ENCODE measurements at regions not wholly inside any gene's neighbourhood (a gene's known extent, or its start where the extent isn't known, plus 50 kb on each side); places are given as distances from the start of the nearest gene placed in this dataset.
"Not testable (repeated sequence)": the region's sequence is repeated elsewhere in the genome, so short reads cannot be mapped to it uniquely, and the experiment has no call there.

- no peak for DNase-seq (ENCODE audit: low spot score in 2 of 2)
- no peak overlapping the region for H3K4me3 ChIP-seq
- no peaks in the 10 kb centered on the region for H3K9me3 ChIP-seq
- in situ Hi-C loops (cut with MboI; ENCODE audit: low sequenced_read_pairs): no loop called here
- H3K27me3 ChIP-seq (ENCODE audit: low read depth): no peaks in the 10 kb centered on the region
- H3K4me1 ChIP-seq: no peaks in the 10 kb centered on the region
- no peaks in the 10 kb centered on the region for H3K36me3 ChIP-seq (replicated peaks)
Observed at GRCh38 chr16:86951041-86951822, 366.0 kb downstream of the C16orf95 start.

GRCh38 chr16:86951831-86952598 lies 365.2 kb downstream of the C16orf95 start:
- Histone ChIP-seq H3K36me3 (replicated peaks) (no peaks in the 10 kb centered on the region), H3K4me1 (no peaks in the 10 kb centered on the region), H3K9me3 (no peaks in the 10 kb centered on the region), H3K4me3 (no peak overlapping the region), H3K27me3 (ENCODE audit: low read depth) (no peaks in the 10 kb centered on the region)
- no peak for DNase-seq (ENCODE audit: low spot score in 2 of 2)
- in situ Hi-C loops (cut with MboI; ENCODE audit: low sequenced_read_pairs): no loop called here

- H3K27me3 ChIP-seq (ENCODE audit: low read depth): no peaks in the 10 kb centered on the region
- H3K4me1 ChIP-seq: no peaks in the 10 kb centered on the region
- H3K9me3 ChIP-seq: no peaks in the 10 kb centered on the region
- no peak for DNase-seq (ENCODE audit: low spot score in 2 of 2)
- in situ Hi-C loops (cut with MboI; ENCODE audit: low sequenced_read_pairs): no loop called here
- H3K4me3 ChIP-seq: no peak overlapping the region
- H3K36me3 ChIP-seq (replicated peaks): no peaks in the 10 kb centered on the region
Observed at GRCh38 chr16:86952769-86953168, 364.4 kb downstream of the C16orf95 start.

- Histone ChIP-seq H3K27me3 (ENCODE audit: low read depth) (no peaks in the 10 kb centered on the region), H3K4me1 (no peaks in the 10 kb centered on the region), H3K9me3 (no peaks in the 10 kb centered on the region), H3K4me3 (no peak overlapping the region), H3K36me3 (replicated peaks) (no peaks in the 10 kb centered on the region)
- no peak for DNase-seq (ENCODE audit: low spot score in 2 of 2)
- in situ Hi-C loops (cut with MboI; ENCODE audit: low sequenced_read_pairs): no loop called here
Observed at GRCh38 chr16:86953631-86954391, 363.4 kb downstream of the C16orf95 start.

- no peak for DNase-seq (ENCODE audit: low spot score in 2 of 2)
- Histone ChIP-seq H3K4me1 (no peaks in the 10 kb centered on the region), H3K9me3 (no peaks in the 10 kb centered on the region), H3K4me3 (no peak overlapping the region), H3K36me3 (replicated peaks) (no peaks in the 10 kb centered on the region), H3K27me3 (ENCODE audit: low read depth) (peaks cover 3% of the 10 kb centered on the region; the same call in 1 of the 2 replicates)
- in situ Hi-C loops (cut with MboI; ENCODE audit: low sequenced_read_pairs): no loop called here
Observed at GRCh38 chr16:86955136-86955855, 361.9 kb downstream of the C16orf95 start.

- Histone ChIP-seq H3K4me1 (no peaks in the 10 kb centered on the region), H3K27me3 (ENCODE audit: low read depth) (peaks cover 4% of the 10 kb centered on the region; the same call in 1 of the 2 replicates), H3K4me3 (no peak overlapping the region), H3K9me3 (no peaks in the 10 kb centered on the region), H3K36me3 (replicated peaks) (no peaks in the 10 kb centered on the region)
- in situ Hi-C loops (cut with MboI; ENCODE audit: low sequenced_read_pairs): no loop called here
- DNase-seq (ENCODE audit: low spot score in 2 of 2): no peak
Observed at GRCh38 chr16:86956437-86956836, 360.8 kb downstream of the C16orf95 start.

GRCh38 chr16:86957662-86958198 lies 359.5 kb downstream of the C16orf95 start:
- H3K4me1 ChIP-seq; DNase-seq (ENCODE audit: low spot score in 2 of 2); H3K9me3 ChIP-seq; H3K4me3 ChIP-seq; H3K36me3 ChIP-seq (replicated peaks); in situ Hi-C loops (cut with MboI; ENCODE audit: low sequenced_read_pairs); H3K27me3 ChIP-seq (ENCODE audit: low read depth): not testable (repeated sequence)

- Histone ChIP-seq H3K4me3 (no peak overlapping the region), H3K36me3 (replicated peaks) (no peaks in the 10 kb centered on the region), H3K27me3 (ENCODE audit: low read depth) (peaks cover 7% of the 10 kb centered on the region; the same call in 1 of the 2 replicates), H3K9me3 (no peaks in the 10 kb centered on the region), H3K4me1 (no peaks in the 10 kb centered on the region)
- in situ Hi-C loops (cut with MboI; ENCODE audit: low sequenced_read_pairs): no loop called here
- DNase-seq (ENCODE audit: low spot score in 2 of 2): no peak
Observed at GRCh38 chr16:86958423-86958822, 358.8 kb downstream of the C16orf95 start.

GRCh38 chr16:86959091-86959651 lies 358.0 kb downstream of the C16orf95 start:
- peaks cover 7% of the 10 kb centered on the region; the same call in 1 of the 2 replicates for H3K27me3 ChIP-seq (ENCODE audit: low read depth)
- in situ Hi-C loops (cut with MboI; ENCODE audit: low sequenced_read_pairs): no loop called here
- no peak overlapping the region for H3K4me3 ChIP-seq
- no peaks in the 10 kb centered on the region for H3K36me3 ChIP-seq (replicated peaks)
- no peak for DNase-seq (ENCODE audit: low spot score in 2 of 2)
- H3K9me3 ChIP-seq: no peaks in the 10 kb centered on the region
- no peaks in the 10 kb centered on the region for H3K4me1 ChIP-seq

GRCh38 chr16:86959729-86960128 lies 357.5 kb downstream of the C16orf95 start:
- no peaks in the 10 kb centered on the region for H3K9me3 ChIP-seq
- in situ Hi-C loops (cut with MboI; ENCODE audit: low sequenced_read_pairs): no loop called here
- H3K27me3 ChIP-seq (ENCODE audit: low read depth): peaks cover 7% of the 10 kb centered on the region; the same call in 1 of the 2 replicates
- no peaks in the 10 kb centered on the region for H3K4me1 ChIP-seq
- no peak overlapping the region for H3K4me3 ChIP-seq
- H3K36me3 ChIP-seq (replicated peaks): no peaks in the 10 kb centered on the region
- no peak for DNase-seq (ENCODE audit: low spot score in 2 of 2)

- no peaks in the 10 kb centered on the region for H3K36me3 ChIP-seq (replicated peaks)
- H3K4me1 ChIP-seq: no peaks in the 10 kb centered on the region
- in situ Hi-C loops (cut with MboI; ENCODE audit: low sequenced_read_pairs): no loop called here
- H3K9me3 ChIP-seq: no peaks in the 10 kb centered on the region
- no peak overlapping the region for H3K4me3 ChIP-seq
- H3K27me3 ChIP-seq (ENCODE audit: low read depth): peaks cover 7% of the 10 kb centered on the region; the same call in 1 of the 2 replicates
- no peak for DNase-seq (ENCODE audit: low spot score in 2 of 2)
Observed at GRCh38 chr16:86960266-86960665, 356.9 kb downstream of the C16orf95 start.

- H3K9me3 ChIP-seq: no peaks in the 10 kb centered on the region
- no peak for DNase-seq (ENCODE audit: low spot score in 2 of 2)
- no peaks in the 10 kb centered on the region for H3K4me1 ChIP-seq
- no peaks in the 10 kb centered on the region for H3K36me3 ChIP-seq (replicated peaks)
- no peak overlapping the region for H3K4me3 ChIP-seq
- in situ Hi-C loops (cut with MboI; ENCODE audit: low sequenced_read_pairs): no loop called here
- peaks cover 7% of the 10 kb centered on the region; the same call in 1 of the 2 replicates for H3K27me3 ChIP-seq (ENCODE audit: low read depth)
Observed at GRCh38 chr16:86961171-86961601, 356.0 kb downstream of the C16orf95 start.

GRCh38 chr16:86962259-86962658 lies 354.9 kb downstream of the C16orf95 start:
- in situ Hi-C loops (cut with MboI; ENCODE audit: low sequenced_read_pairs): no loop called here
- no peak for DNase-seq (ENCODE audit: low spot score in 2 of 2)
- Histone ChIP-seq H3K36me3 (replicated peaks) (no peaks in the 10 kb centered on the region), H3K4me3 (no peak overlapping the region), H3K9me3 (no peaks in the 10 kb centered on the region), H3K27me3 (ENCODE audit: low read depth) (peaks cover 7% of the 10 kb centered on the region; the same call in 1 of the 2 replicates), H3K4me1 (no peaks in the 10 kb centered on the region)
